NCI-H1694 (cell line): ENCODE measurements at regions not wholly inside any gene's neighbourhood (a gene's known extent, or its start where the extent isn't known, plus 50 kb on each side); places are given as distances from the start of the nearest gene placed in this dataset.

Experiments used
- DNase-seq: peaks from one replicate; lab custom pipeline; 2025; lab: John Stamatoyannopoulos, UW

GRCh38 chr19:31658993-31659896, 310.0 kb upstream of the TSHZ3 start:
- no peak for DNase-seq

- DNase-seq, result no peak
Observed at GRCh38 chr19:31659897-31660210, 310.6 kb upstream of the TSHZ3 start.

DNA sequence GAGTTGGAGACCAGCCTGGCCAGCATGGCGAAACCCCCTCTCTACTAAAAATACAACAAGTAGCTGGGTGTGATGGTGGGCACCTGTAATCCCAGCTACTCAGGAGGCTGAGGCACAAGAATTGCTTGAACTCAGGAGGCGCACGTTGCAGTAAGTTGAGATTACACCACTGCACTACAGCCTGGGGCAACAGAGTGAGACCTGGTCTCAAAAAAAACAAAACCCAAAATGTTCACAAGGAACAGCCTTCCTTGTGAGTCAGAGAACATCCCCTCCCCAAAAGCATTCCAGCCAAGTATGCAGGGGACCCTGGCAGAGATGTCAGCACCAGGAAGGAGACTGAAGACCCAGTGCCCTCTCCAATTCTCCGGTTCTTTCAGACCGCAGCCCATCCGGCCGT, 314.9 kb upstream of the TSHZ3 start:
- DNase-seq, result no peak

DNA sequence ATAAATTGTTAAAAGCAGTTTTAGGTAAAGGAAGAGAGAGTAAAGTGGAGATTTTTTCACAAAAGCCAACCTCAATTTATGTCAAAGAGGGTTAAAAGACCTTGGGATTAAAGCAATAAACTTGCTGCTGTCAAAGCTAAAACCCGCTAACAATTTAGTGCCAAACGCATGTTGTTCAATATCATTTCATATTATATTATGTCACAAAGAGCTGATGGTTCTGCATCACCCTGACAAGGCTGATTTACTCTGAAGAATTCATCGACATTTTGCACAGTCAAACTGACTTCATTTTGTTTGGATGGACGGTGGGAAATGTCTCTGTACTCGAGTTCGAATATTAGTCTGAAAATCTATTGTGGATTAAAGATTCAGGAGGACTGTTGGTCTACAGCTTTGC, 315.8 kb upstream of the TSHZ3 start:
- no peak for DNase-seq

DNA sequence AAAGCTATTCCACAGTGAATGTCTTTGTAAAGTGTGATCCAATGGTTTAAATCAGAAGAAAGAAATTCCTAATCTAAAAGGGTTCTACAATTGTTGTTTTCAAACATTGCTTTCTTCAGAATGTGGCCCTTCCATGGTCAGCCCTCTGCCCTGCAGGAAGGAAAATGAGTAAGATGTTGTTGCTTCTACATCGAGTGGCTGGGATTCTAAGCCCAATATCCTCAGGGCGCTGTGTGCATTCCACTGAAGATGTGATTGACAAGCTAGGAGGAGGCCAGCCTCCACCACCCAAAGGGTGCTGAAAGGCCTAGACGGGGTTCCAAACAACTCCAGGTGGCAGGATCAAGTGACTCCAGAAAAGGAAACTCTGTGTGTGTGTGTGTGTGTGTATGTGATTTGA, 316.9 kb upstream of the TSHZ3 start:
- DNase-seq, result no peak

DNA sequence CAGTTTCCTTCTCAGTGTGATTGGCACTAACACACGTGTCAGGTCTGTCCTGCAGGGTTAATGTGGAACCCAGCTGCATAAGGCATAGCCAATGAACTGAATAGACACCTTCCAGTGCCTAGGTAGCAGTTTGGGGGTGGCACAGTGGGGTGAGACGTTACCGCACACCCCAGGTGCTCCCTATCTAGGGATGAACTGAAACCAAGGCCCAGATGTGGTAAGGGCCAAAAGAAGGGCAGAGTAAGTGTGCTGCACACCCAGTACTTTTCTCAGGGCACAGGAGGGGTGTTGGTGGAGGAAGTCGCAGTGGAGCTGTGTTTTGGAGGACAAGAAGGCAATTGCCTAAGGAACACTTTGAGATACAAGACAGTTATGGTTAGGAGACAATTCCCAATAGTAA, 317.9 kb upstream of the TSHZ3 start:
- DNase-seq, result no peak

DNA sequence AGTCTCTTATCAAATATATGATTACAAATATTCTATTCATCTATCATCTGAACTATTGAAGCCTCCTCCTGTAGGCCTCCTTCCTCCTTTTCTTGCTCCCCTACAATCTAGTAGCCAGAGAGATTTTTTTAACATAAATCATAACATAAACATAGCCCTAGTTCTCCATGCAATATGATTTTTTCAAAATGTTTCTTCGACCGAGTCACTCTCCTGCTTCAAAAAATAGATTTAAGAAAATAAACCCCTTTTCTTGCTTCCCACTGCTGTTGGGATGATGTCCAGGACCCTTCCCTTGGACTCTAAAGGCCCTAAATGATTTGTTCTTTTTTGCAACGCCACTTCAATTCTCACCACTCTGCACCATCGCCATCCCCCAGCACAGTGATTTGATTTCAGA, 319.7 kb upstream of the TSHZ3 start:
- no peak for DNase-seq

DNA sequence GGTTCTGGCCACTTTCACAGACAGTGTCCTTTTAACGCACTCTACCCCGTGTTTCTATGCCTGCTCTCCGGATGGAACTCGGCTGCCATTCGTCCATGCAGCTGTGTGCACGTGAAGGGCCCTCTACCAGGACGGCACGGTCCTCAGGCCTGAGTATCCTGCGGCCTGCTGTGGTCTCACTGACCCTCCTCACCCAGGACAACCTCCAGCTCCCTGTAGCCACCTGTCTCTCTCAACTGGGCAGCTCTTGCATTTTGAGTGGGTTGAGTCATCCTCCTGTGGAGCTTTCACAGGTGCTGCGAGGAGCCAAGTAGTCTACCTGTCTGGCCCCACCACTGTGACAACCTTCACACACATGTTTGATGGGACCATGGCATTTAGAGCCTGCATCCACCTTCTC, 321.7 kb upstream of the TSHZ3 start:
- DNase-seq, result no peak

DNA sequence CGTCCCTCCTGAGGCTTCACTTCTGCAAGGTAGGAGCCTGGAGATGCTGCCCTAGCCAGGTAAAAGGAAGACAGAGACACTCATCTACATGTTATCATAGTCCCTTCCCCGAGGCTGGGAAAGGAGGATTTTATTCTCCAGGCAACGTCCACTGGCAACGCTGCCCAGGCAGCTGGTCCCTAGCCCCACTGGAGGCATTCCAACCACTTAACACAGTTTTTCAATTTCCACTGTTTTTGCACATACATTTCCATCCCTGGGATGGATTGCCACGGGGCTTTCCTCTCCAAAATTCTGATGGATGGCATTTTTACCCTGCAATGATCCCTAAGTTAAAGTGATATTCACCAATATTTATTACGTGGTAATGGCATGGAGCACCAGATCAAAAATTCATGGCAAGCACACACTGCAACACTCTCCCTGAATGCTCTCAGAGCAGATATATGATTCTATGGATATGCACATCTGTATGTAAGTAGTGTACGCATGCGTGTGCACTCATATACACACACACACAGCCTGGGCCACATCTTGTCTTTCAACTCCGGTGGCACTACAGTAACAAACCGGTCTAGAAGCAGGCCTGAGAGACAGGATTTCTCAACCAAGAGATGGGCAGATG, 322.3 kb upstream of the TSHZ3 start:
- no peak for DNase-seq

- no peak for DNase-seq
Observed at GRCh38 chr19:31674503-31675192, 325.4 kb upstream of the TSHZ3 start.

- DNase-seq, result no peak
Observed at GRCh38 chr19:31675193-31675913, 326.1 kb upstream of the TSHZ3 start.

- no peak for DNase-seq
Observed at GRCh38 chr19:31676271-31677004, 327.2 kb upstream of the TSHZ3 start.

GRCh38 chr19:31678421-31678820, 329.2 kb upstream of the TSHZ3 start:
- no peak for DNase-seq

- no peak for DNase-seq
Observed at GRCh38 chr19:31681121-31681520, 331.9 kb upstream of the TSHZ3 start.

DNA sequence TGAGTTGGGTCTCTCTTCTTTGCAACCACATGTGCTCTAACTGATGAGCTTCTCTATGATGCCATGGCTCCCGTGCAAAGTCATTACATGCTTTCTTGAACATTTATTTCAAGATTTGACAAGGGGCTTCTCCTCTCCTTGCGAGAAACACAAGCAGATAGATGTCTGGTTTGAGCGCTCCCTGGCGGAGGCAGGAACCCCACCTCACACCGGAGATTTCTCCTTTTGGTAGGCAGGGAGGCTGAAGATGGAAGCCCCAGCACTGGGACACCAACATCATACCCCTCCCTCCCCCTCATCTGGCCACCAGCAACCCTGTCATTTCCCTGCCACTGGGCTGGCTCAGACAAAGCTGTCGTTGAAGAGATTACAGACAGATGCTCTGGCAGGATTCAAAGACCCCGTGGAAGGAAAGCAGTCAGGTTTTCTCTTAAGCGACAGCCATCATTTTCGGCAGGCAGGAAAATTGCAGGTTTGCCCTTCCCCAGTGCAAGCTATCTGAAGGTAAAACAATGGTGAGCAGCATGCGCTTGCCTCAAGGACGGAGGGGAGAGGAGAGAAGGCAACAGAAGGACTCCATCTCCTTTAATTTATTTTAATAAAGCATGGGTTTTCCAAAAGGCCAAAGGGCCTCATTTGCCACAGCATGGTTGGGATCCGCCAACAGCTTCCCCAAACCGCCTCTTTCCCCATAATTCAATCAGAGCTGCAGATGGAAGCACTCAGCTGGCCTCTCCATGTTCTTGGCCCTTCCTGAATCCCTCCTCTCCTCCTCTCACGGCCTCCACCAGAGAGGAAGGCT, 344.1 kb upstream of the TSHZ3 start:
- DNase-seq, result no peak

- DNase-seq, result no peak
Observed at GRCh38 chr19:31693933-31694269, 344.7 kb upstream of the TSHZ3 start.

GRCh38 chr19:31694761-31695160, 345.5 kb upstream of the TSHZ3 start:
- no peak for DNase-seq

- DNase-seq, result no peak
Observed at GRCh38 chr19:31699421-31699820, 350.2 kb upstream of the TSHZ3 start.

- DNase-seq, result no peak
Observed at GRCh38 chr19:31701146-31701545, 351.9 kb upstream of the TSHZ3 start.

GRCh38 chr19:31705656-31706055, 356.4 kb upstream of the TSHZ3 start:
- DNase-seq, result no peak

- DNase-seq, result no peak
Observed at GRCh38 chr19:31706131-31706530, 356.9 kb upstream of the TSHZ3 start.
